GM18502 (cell line): ENCODE measurements at regions not wholly inside any gene's neighbourhood (a gene's known extent, or its start where the extent isn't known, plus 50 kb on each side); places are given as distances from the start of the nearest gene placed in this dataset.

Source experiments
- ATAC-seq: cut with Tn5 transposase; IDR thresholded peaks from one replicate; pipeline ENCODE4 v1.9.1; 2021; ENCODE audit warnings: mild to moderate bottlenecking; ENCODE audit not compliant: unreplicated experiment, poor library complexity

DNA sequence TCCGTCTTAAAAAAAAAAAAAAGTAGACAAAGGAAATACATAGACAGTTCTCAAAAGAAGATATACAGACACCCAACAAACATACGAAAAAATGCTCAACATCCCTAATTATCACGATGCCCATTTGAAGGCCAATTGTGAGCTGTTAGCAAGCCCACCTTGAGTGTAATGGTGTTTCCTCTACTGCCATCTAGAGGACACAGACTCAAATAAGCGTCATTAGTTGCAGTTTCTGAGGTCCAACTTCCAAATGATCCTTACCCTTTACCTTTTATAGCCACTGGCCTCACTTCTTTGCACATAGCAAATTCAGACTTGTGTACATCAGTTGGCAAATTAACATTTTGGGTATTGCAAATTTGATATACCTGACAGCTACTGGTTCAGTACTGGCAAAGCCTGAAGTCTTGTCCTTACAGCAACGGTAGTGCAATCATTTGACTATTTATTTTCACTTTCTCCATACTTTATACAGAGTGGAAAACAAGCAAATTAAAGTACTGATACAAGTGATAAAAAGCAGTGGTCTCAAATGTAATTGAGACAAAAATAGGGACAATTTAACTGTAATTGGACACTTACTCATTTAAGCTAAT is 536.3 kb upstream of the EEF2KMT start:
- ATAC-seq, result no peak

DNA sequence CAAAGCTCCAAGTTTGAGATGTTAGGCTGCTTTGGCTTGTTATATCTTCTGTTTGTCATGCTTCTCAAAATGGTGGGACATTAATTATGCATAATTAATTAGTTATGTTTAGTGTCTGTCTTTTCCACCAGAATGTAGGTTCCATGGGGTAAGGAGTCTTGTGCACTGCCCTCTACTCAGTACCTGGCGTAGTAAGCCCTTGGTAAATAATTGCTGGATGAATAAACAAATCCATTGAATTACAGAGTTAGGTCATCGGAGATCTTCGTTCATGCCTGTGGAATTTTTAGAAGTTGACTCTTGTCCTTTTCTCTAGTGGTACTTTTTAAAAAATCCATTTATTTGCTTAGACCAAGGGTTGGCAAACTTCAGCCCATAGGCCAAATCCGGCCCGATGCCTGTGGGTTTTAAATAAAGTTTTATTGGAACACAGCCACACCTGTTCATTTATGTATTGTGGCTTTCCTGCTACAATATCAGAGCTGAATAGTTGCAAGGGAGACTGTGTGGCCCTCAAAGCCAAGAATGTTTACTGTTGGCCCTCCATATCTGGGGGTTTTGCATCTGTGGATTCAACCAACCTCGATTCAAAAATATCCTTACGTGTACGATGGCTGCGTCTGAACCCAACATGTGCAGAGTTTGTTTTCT is 524.8 kb upstream of the EEF2KMT start:
- ATAC-seq, result no peak

DNA sequence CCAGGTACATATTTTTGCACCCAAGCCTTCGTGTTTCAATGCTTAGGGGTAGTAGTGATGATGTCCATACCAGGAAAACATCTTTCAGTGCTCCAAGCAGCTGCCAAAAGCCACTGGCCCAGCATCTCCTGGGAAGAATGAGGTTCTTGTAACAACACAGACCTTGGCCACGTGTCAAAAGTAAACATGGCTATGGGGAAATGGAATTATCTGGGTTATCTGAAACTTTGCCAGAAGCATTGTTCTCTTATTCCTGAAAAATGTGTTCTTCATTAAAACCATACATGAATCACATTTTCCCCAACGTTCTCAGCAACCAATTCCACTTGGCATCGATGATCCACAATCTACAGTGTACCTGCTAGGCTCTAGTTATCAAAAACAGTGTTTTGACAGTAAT is 524.2 kb upstream of the EEF2KMT start:
- ATAC-seq, result no peak

DNA sequence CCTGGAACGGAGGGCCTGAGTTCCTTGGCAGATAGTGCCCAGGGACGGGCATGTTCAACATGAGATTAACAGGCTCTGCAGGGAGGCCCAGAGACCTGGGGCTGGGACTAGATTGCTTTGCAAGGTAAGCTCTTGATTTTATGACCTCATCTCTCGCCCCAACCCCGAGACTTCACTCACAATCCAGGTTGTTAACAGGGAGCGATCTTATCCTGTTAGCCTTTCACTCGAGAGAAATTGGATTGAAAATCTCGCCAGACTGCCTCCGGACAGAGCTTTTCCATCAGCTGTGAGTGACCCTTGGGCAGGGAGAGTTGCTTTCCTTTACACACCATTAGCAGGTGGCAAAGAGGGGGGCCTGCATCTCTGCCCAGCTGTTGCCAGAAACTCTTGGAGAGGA is 521.7 kb upstream of the EEF2KMT start:
- ATAC-seq, result no peak

DNA sequence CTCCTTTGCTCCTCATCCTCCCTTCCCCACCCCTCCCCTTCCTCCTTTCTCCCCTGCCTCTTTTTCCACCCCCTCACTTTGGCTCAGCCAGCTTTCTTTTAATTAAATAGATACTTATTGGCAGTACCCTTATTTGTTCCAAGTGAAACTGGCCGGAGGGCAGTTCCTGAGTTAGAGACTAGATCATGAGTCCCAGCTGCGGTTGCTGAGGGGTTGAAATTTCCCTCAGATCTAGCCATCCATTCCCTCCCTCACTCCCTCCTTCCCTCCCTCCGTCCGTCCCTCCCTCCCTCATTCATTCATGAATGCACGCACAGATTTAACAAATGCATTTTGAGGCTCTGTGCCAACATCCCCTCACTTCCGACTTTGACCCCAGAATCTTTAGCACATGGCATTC is 519.2 kb upstream of the EEF2KMT start:
- ATAC-seq, result no peak

DNA sequence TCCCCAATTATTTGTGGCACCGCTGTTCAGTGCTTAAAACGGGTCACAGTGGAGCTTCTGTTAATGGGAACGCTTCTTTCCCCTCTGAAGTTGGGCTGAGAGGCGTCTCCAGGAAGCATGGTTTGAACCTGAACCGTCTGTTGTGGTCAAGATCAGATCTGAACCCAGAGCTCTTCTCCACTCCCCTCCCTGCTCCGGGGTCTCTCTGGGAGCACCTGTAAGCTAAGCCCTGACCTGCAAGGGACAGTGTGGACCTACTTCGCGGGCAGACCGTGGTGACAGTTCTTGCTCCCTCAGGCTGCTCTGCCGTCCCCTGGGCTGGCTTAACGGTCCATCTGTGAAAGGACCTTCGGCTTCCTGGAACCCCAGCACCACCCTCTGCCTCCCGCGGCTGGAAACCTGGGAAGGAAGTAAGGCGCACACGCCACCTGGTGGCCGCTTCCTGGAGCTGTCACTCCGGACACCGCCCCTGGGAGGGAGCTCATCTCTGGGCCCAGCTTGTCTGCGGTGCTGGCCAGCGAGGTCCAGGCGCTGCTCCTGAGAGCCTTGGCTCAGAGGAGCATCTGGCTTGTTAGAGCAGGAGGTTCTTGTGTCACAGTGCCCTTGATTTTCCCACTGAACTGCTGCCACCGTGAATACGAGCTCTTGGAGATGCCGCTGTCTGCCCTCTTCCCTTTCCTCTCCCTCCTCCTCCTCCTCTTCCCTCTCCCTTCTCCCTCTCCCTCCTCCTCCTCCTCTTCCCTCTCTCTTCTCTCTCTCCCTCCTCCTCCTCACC is 518.5 kb upstream of the EEF2KMT start:
- peak; percentile 58 for ATAC-seq

DNA sequence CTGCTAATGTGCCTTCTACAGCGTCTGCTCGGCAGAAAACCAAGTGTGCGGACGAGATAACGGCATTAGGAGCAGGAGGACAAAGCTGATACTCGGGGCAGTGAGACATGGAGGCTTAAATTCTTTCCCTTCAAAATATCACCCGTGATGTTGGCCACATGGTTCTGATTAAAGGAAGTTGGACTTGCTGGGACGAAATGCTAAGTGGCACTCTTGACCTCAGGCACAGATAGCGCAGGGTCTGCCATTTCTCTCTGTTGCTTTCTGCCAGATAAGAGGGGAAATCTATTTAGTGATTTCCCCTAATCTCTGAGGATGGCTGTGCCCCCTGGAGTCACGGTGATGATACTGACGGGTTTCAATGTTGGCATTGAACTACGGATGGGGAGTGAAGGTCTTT is 509.6 kb upstream of the EEF2KMT start:
- ATAC-seq, result no peak

DNA sequence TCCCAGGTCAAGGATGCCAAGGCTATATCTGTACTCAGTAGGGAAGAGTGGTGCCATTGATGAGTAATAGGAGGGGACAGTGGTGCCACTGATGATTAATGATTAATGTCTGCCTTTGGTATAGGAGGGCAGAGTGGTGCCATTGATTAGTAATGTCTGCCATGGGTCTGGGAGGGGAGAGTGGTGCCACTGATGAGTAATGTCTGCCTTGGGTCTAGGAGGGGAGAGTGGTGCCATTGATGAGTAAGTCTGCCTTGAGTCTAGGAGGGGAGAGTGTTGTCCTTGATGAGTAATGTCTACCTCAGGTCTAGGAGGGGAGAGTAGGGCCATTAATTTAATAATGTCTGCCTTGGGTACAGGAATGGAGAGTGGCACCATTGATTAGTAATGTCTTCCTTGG is 507.8 kb upstream of the EEF2KMT start:
- no peak for ATAC-seq

DNA sequence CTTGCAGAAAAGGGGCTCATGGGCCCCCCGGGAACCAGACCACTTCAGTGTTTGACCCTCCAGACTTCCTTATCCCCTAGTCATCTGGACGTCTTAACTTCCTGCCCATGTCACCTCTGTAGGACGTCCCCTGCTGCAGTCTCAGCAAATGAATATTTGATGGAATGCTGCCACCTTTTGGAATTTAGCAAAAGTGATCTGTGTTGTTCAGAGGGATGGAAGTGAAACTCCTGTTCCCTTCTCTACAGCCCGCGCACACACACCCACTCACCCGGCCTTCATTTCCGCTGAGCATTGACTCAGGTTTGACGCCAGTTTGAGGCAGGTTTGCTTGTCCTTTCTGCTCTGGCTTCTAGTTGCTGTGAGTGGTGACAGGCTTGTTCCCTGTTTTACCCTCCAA is 507.2 kb upstream of the EEF2KMT start:
- ATAC-seq, result no peak

DNA sequence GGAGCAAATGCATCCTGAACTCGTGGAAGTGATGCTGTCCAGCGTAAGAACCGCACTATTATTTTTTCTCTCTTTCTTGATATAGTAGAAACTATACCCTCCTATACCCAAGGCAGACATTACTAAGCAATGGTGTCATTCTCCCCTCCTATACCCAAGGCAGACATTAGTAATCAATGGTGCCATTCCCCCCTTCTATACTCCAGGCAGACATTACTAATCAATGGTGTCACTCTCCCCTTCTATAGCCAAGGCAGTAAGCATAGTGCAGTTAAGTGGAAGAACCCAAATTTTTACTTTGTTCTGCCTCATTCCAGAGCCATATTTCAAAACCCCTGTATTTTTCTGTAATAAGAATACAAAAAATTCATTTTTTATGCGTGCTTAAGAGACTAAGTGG is 506.2 kb upstream of the EEF2KMT start:
- no peak for ATAC-seq

DNA sequence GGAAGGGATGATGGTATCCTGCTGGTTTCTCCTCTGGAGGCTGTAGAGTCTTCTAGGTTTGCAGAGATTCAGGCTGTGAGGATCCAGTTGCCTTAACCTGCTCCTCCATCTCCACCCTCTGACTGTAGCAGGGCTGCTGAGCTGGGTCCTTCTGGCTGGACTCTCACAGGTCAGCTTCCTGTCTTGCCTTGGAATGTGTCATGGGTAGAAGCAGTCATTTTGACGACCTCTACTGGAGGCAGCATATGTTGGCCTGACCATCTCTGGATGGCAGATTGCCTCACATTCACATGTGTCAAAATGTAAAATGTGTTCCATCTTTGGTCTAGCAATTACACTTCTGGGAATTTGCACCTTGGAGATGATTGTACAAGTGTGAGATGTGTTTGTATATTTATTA is 504.4 kb upstream of the EEF2KMT start:
- no peak for ATAC-seq

DNA sequence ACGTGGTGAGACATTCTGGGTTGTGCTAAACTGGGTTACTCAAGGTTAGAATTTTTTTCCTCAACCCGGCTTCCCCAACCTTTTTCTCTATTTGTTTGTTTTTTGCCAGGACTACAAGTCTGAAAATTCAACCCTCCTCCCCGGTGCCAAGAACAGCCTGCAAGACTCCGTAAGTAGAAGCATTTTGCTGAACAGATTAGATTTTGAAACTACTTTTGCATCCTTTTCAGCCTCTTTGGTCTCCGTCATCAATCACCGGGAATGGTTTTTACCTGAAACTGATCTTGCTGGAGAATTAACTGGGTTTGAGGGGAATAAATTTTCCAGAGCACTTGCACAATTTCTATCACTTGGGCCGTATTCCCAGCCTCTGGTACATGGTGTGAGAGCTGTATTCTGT is 501.2 kb upstream of the EEF2KMT start:
- no peak for ATAC-seq

DNA sequence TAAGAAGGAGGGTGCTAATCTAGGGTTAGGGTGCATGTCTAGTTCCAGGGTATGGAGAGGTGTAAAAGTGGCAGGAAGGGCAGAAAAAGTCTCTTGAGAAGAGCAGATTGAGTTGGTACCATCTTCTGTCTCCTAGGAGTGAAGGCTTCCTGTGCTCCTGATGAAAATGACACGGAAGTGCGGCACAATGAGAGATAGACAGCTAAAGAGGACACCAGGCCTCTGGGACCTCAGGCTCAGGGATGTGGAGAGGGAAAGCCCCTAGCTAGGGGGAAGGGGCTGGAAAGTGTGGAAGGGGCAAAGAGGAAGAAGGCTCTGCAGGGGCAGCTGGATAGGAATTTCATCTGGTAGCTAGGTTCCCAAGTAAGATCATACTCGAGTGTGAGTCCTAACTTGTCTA is 498.3 kb upstream of the EEF2KMT start:
- no peak for ATAC-seq

DNA sequence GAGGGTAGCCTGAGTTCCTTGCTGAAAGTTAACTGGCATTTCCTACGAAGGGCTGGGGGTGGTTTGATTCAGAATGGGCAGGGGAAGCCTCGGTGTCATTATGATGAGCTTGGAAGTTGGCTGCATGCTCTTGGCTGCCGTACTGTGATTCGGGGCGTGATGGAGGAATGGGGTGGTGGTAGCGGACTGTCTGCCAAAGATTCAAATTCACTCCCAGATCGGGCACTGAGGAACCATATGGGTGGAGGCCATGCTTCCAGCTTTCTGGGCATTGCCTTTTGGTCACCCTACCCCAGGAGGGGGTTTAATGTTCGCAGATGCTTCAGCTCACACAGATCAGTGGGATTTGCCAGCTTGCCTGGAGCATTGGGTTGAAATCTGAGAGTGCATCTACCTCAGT is 492.8 kb upstream of the EEF2KMT start:
- ATAC-seq, result no peak

DNA sequence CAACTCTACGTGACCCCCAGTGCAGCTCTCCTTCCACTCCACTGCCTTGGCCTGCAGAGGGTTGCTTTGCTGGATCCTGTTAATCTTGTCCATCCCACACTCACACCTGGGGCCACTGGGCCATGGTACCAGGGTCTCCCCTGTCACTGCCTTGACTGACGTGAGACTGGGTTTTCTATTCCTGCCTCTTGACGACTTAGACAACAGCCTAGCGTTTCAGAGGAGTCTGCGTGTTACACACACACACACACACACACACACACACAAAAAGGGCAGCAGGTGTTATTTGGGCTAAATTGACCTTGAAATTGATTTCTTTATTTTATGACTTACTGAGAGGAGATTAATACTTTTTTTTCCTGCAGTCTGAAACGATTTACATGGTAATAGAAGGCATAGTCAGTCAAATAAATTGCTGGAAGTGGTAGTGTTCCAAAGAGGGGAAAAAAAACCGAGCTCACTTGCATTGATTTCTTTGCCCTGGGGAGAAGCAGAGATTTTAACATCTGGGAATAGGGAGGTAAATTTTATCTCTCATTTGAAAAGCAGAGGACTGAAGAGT is 492.3 kb upstream of the EEF2KMT start:
- no peak for ATAC-seq

DNA sequence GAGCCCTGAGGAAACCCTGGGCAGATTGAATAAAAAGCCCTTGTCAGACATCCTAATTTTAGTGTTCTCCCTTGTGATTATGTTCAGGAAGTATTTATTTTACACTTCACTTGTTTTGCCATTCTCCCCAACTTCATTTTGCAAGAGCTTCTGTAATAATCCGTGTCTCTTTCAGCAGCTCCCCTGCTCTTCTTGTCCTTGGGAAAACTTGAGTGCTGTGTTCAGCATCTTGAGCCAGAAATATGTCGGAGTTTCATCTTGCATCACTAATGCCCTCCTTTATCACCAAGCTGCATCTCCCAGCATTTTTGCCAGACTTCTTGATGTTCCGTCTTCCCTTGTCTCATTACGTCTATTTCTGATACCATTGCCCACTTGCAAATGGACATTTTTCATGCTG is 486.5 kb upstream of the EEF2KMT start:
- ATAC-seq, result no peak

DNA sequence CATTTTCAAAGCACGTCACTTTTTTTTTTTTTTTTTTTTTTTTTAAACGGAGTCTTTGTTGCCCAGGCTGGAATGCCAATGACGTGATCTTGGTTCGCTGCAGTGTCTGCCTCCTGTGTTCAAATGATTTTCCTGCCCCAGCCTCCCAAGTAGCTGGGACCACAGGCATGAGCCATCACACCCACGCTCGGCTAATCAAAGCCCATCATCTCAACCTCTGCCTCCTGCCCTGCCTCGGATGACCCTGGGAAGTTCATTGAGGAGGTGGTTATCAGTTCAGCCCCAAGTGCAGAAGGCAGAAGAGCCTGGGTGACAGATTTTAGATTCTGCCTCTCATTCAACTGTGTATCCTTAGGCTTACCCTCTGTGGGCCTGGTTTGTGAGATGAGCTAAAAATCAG is 484.9 kb upstream of the EEF2KMT start:
- ATAC-seq, result no peak

DNA sequence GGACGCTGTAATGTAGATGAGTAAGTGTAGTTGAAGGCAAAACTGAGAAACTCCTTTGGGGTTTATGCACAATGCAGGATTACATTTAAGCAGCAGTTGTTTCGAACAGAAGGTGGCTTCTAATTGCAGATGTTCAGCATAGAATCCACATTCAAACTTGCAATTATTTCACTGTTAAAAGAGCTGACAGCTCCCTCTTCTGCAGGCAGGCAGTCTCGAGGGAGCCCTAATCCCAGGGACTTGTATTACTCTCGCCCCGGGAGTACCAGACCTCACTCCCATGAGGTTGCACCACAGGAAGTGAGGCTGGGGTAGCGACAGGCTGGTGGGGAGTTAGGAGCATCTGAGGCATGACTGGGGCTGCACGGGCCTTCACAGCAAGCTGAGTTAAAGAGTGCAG is 484.3 kb upstream of the EEF2KMT start:
- no peak for ATAC-seq

DNA sequence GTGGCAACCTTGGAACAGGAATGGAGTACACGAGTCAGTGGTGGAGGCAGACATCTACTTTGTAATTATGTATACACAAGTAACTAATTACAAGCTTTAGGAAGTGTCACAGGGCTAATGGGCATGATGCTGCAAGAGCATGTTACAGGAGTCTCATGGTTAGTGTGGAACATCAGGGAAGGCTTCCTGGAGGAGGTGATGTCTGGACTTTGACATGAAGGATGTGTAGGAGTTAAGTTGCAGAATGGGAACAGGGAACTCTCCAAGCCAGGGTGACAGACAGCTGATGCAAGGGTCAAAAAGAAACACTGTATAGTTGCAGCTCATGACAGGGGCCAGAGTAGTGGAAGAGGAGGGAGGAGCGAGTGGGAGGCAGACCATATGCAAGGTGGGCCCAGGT is 483.8 kb upstream of the EEF2KMT start:
- no peak for ATAC-seq

DNA sequence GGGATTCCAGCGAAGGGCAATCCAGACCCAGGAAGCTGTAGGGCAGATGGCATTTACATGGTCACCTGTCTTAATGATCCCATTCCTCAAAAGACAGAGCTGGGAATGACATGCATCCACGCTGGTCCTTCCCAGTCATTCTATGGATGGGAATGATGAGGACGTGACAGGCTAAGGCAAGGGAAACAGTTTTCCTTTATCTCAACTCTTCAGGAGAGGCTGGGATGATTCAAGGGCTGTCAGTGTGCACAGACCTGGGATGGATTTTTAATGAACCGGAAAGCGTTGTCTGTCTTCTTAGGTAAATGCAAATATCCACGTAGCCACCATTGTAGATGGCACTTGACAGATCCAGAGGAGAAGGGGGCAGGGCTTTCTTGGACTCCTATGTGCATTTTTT is 483.2 kb upstream of the EEF2KMT start:
- no peak for ATAC-seq

DNA sequence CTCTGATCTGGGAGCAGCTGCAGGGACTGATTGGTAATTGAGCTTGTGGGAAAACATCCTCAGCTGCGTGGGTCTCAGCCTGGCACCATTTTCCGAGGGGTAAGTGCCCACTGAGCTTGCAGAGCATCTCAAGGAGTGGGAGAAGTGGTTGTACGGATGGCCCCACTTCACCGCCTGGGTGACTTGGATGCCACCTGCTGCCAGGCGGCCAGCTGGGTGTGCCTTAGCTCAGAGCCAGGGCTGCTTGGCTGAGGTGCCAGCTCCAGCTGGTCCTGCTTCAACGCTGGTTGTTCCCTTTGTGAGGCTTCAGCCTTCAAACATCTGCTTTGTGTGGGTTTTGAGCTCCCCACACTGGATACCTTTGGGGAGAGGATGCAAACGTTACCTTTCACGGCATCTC is 482.7 kb upstream of the EEF2KMT start:
- no peak for ATAC-seq

DNA sequence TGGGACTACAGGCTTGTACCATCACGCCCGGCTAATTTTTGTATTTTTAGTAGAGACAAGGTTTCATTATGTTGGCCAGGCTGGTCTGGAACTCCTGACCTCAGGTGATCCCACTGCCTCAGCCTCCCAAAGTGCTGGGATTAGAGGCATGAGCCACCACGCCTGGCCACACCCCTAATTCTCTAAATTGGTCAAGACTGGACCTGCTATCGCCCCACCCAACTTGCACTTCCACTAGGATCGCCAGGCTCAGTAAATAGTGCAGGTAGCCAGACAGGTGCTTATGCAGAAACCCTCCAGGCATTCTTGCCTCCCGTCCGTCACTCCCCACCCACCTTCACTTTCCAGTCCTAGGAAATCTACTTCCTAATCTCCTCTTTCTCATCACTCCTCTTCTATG is 481.4 kb upstream of the EEF2KMT start:
- no peak for ATAC-seq
